GM12878 (cell line): ENCODE measurements at regions not wholly inside any gene's neighbourhood (a gene's known extent, or its start where the extent isn't known, plus 50 kb on each side); places are given as distances from the start of the nearest gene placed in this dataset.

Experiments used
- ASH2L ChIP-seq: fragments of 300-600, 200-600 bp; sonication (generic); IDR thresholded peaks from 2 replicates; pipeline ENCODE4 v1.6.1; 2017; ENCODE audit warnings: low read depth, mild to moderate bottlenecking, borderline replicate concordance
- CTCF ChIP-seq, 3 experiments: IDR thresholded peaks in 2 of 3; conservative IDR thresholded peaks in 1 of 3; 2 replicates each; pipeline ENCODE4 v1.5.1; 2011; ENCODE audit warnings: low read depth in 3 of 3, low read length in 3 of 3, mild to moderate bottlenecking in 3 of 3, control low read depth in 2 of 3, moderate library complexity in 2 of 3, inconsistent platforms in 1 of 3, mixed read lengths in 1 of 3; ENCODE audit not compliant: control insufficient read depth in 2 of 3, insufficient read depth in 1 of 3; ENCODE audit errors: extremely low read depth in 1 of 3
- JUND ChIP-seq: IDR thresholded peaks from 2 replicates; pipeline ENCODE4 v1.6.1; 2012; ENCODE audit warnings: low read depth, mild to moderate bottlenecking, low read length, improper control_type of control experiment, moderate library complexity
- NRF1 ChIP-seq: conservative IDR thresholded peaks from 2 replicates; pipeline ENCODE4 v1.6.1; 2011; ENCODE audit warnings: mild to moderate bottlenecking, low read depth, low read length, improper control_type of control experiment
- SP1 ChIP-seq: IDR thresholded peaks from one replicate; pipeline ENCODE4 v1.6.1; 2011; ENCODE audit warnings: low read depth, low read length
- TAF1 ChIP-seq: IDR thresholded peaks from 2 replicates; pipeline ENCODE4 v1.6.1; 2011; ENCODE audit warnings: mild to moderate bottlenecking, low read depth, low read length, borderline replicate concordance
- TF ChIP-seq, protein P1 (sequence below): IDR thresholded peaks from 2 replicates; pipeline ENCODE4 v1.6.1; 2011; ENCODE audit warnings: borderline replicate concordance, low read depth, mild to moderate bottlenecking, moderate library complexity, low read length; ENCODE audit not compliant: insufficient read depth, poor library complexity, severe bottlenecking
- TF ChIP-seq, protein P2 (sequence below): fragments of 450-650 bp; IDR thresholded peaks from 2 replicates; pipeline ENCODE4 v1.6.1; 2014; ENCODE audit warnings: mild to moderate bottlenecking

GRCh38 chr2:160615706-160616105 lies 122.1 kb upstream of the RBMS1 start:
- TF ChIP-seq, protein P1, sequence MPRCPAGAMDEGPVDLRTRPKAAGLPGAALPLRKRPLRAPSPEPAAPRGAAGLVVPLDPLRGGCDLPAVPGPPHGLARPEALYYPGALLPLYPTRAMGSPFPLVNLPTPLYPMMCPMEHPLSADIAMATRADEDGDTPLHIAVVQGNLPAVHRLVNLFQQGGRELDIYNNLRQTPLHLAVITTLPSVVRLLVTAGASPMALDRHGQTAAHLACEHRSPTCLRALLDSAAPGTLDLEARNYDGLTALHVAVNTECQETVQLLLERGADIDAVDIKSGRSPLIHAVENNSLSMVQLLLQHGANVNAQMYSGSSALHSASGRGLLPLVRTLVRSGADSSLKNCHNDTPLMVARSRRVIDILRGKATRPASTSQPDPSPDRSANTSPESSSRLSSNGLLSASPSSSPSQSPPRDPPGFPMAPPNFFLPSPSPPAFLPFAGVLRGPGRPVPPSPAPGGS = no peak
- no peak for TF ChIP-seq NRF1
- no peak for TF ChIP-seq TAF1
- TF ChIP-seq, protein P2, sequence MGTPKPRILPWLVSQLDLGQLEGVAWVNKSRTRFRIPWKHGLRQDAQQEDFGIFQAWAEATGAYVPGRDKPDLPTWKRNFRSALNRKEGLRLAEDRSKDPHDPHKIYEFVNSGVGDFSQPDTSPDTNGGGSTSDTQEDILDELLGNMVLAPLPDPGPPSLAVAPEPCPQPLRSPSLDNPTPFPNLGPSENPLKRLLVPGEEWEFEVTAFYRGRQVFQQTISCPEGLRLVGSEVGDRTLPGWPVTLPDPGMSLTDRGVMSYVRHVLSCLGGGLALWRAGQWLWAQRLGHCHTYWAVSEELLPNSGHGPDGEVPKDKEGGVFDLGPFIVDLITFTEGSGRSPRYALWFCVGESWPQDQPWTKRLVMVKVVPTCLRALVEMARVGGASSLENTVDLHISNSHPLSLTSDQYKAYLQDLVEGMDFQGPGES = no peak
- TF ChIP-seq CTCF (IDR thresholded peaks at IDR 0.05 in 2 of 3, conservative IDR thresholded peaks at IDR 0.05 in 1 of 3; ENCODE audit: control insufficient read depth in 2 of 3, extremely low read depth in 1 of 3, insufficient read depth in 1 of 3, low read depth in 3 of 3, low read length in 3 of 3) = no peak
- no peak for TF ChIP-seq JUND
- TF ChIP-seq ASH2L = no peak
- no peak for TF ChIP-seq SP1
